ENCODE measurements at regions not wholly inside any gene's neighbourhood (a gene's known extent, or its start where the extent isn't known, plus 50 kb on each side); places are given as distances from the start of the nearest gene placed in this dataset.

DNA sequence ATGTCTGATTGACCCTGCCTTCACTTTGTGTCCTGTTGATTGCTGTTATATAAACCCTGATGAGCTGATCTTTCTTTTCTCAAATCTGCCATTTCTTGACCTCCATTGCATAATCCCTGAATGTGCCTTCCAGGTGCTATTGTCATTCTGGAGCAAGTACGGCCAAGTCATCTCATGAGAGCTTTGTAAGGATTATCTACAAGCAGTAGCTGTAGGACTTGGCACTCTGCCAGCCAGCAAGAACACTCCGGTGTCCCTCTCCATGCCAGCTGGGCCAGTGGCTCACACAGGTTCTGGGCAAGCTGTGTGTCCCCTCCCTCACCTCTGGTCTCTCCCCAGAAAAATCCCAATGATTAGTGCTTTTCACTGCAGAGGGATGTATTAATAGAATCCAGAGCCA, 348.1 kb downstream of the FOXO1 start:
- FAIRE-seq (no peak), DNase-seq (ENCODE audit: low read depth) (peak; percentile 69)
- H3K27me3 ChIP-seq (ENCODE audit: control insufficient read depth, insufficient read depth, low read length) = no peaks in the 10 kb centered on the region
- H3K4me3 ChIP-seq (ENCODE audit: low read depth, low read length) = no peak overlapping the region
- TF ChIP-seq, protein P1, sequence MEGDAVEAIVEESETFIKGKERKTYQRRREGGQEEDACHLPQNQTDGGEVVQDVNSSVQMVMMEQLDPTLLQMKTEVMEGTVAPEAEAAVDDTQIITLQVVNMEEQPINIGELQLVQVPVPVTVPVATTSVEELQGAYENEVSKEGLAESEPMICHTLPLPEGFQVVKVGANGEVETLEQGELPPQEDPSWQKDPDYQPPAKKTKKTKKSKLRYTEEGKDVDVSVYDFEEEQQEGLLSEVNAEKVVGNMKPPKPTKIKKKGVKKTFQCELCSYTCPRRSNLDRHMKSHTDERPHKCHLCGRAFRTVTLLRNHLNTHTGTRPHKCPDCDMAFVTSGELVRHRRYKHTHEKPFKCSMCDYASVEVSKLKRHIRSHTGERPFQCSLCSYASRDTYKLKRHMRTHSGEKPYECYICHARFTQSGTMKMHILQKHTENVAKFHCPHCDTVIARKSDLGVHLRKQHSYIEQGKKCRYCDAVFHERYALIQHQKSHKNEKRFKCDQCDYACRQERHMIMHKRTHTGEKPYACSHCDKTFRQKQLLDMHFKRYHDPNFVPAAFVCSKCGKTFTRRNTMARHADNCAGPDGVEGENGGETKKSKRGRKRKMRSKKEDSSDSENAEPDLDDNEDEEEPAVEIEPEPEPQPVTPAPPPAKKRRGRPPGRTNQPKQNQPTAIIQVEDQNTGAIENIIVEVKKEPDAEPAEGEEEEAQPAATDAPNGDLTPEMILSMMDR (IDR thresholded peaks at IDR 0.05; ENCODE audit: insufficient read depth, low read length, severe bottlenecking) = no peak
- no peaks in the 10 kb centered on the region for H3K36me3 ChIP-seq (ENCODE audit: control insufficient read depth, insufficient read depth, low read length)

- peak; percentile 48 for DNase-seq (ENCODE audit: low read depth)
- Histone ChIP-seq H3K4me3 (ENCODE audit: low read depth, low read length) (no peak overlapping the region), H3K36me3 (ENCODE audit: control insufficient read depth, insufficient read depth, low read length) (no peaks in the 10 kb centered on the region), H3K27me3 (ENCODE audit: control insufficient read depth, insufficient read depth, low read length) (no peaks in the 10 kb centered on the region)
- TF ChIP-seq, protein P1 (IDR thresholded peaks at IDR 0.05; ENCODE audit: insufficient read depth, low read length, severe bottlenecking) = no peak
- no peak for FAIRE-seq
Measured at GRCh38 chr13:40319699-40320579, 346.5 kb downstream of the FOXO1 start.

DNA sequence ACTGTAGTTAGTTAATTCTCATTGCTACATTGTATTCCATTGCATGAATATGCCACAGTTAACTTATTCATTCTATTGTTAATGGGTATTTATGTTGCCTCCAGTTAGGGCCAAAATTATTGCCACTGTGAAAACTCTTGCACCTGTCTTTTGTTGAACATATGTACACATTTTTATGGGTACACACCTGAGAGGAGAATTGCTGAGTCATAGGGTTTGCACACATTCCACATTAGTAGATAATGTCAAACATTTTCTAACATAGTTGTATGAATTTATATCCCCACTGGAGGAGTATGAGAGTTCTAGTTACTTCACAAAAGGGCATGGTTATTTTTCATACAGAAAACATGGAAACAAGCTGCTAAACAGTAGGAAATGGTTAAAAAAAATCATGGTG, 338.4 kb downstream of the FOXO1 start:
- FAIRE-seq = no peak
- TF ChIP-seq, protein P1 (IDR thresholded peaks at IDR 0.05; ENCODE audit: insufficient read depth, low read length, severe bottlenecking) = no peak

DNA sequence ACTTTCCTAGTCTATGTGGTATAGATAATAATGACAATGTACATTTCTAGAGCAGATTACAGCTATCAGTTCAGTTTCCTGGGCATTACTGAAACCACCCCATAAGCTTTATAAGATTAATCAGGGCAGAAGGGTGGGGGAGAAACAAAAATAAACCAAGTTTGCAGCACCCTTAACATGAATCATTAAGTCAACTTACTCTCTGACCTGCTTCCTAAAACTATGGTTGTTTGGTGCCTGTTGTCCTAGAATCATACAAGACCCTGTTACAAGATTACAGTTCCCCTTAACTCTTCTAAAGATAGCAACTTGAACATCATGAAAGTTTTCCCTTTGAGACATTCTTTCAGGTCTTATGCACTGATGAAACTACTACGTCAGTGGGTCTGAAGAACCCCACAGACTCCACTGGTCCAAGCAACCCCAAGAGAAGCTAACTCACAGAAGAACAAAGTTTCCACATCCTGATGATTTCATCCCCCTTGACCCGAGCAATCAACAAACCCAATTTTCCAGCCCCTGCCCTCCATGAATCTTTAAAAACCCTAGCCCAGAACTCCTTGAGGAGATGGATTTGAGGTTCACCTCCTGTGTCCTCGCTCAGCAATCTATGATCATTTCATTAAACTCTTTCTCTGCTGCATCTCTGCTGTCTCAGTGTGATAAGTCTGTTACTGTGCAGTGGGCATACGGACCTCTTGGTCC, 336.5 kb downstream of the FOXO1 start:
- TF ChIP-seq, protein P1 (IDR thresholded peaks at IDR 0.05; ENCODE audit: insufficient read depth, low read length, severe bottlenecking) = no peak
- FAIRE-seq = no peak
- DNase-seq (ENCODE audit: low read depth) = no peak
- no peaks in the 10 kb centered on the region for H3K36me3 ChIP-seq (ENCODE audit: control insufficient read depth, insufficient read depth, low read length)
- H3K4me3 ChIP-seq (ENCODE audit: low read depth, low read length) = no peak overlapping the region
- no peaks in the 10 kb centered on the region for H3K27me3 ChIP-seq (ENCODE audit: control insufficient read depth, insufficient read depth, low read length)

More for the DNA sequence above, 338.4 kb downstream of the FOXO1 start:
- Histone ChIP-seq H3K36me3 (ENCODE audit: control insufficient read depth, insufficient read depth, low read length) (no peaks in the 10 kb centered on the region), H3K27me3 (ENCODE audit: control insufficient read depth, insufficient read depth, low read length) (no peaks in the 10 kb centered on the region), H3K4me3 (ENCODE audit: low read depth, low read length) (no peak overlapping the region)
- DNase-seq (ENCODE audit: low read depth) = no peak

- no peaks in the 10 kb centered on the region for H3K27me3 ChIP-seq (ENCODE audit: control insufficient read depth, insufficient read depth, low read length)
- H3K4me3 ChIP-seq (ENCODE audit: low read depth, low read length) = no peak overlapping the region
- DNase-seq (ENCODE audit: low read depth) (peak; percentile 79), FAIRE-seq (no peak)
- H3K36me3 ChIP-seq (ENCODE audit: control insufficient read depth, insufficient read depth, low read length) = no peaks in the 10 kb centered on the region
- TF ChIP-seq, protein P1 (IDR thresholded peaks at IDR 0.05; ENCODE audit: insufficient read depth, low read length, severe bottlenecking) = no peak
Measured at GRCh38 chr13:40330950-40331349, 335.5 kb downstream of the FOXO1 start.

Measured in bronchial epithelial cell (primary cell).